ENCODE measurements at regions not wholly inside any gene's neighbourhood (a gene's known extent, or its start where the extent isn't known, plus 50 kb on each side); places are given as distances from the start of the nearest gene placed in this dataset.
"Not testable (repeated sequence)": the region's sequence is repeated elsewhere in the genome, so short reads cannot be mapped to it uniquely, and the experiment has no call there.

- no peak for DNase-seq (ENCODE audit: low read depth in 3 of 3)
Measured at GRCh38 chr2:15823459-15824396, 116.6 kb upstream of the MYCN start.

DNA sequence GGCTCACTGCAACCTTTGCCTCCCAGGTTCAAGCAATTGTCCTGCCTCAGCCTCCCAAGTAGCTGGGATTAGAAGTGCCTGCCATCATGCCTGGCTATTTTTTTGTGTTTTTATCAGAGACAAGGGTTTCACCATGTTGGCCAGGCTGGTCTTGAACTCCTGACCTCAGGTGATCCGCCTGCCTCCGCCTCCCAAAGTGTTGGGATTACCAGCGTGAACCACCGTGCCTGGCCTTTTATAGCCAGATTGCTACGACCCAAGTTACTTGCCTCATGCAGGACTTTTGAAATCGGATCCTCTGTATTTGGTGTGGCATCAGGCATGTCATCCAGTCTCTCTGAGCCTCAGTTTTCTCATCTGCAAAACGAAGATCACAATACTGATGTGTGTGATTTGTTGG lies 115.9 kb upstream of the MYCN start:
- DNase-seq (ENCODE audit: low read depth in 3 of 3) = not testable (repeated sequence)

DNA sequence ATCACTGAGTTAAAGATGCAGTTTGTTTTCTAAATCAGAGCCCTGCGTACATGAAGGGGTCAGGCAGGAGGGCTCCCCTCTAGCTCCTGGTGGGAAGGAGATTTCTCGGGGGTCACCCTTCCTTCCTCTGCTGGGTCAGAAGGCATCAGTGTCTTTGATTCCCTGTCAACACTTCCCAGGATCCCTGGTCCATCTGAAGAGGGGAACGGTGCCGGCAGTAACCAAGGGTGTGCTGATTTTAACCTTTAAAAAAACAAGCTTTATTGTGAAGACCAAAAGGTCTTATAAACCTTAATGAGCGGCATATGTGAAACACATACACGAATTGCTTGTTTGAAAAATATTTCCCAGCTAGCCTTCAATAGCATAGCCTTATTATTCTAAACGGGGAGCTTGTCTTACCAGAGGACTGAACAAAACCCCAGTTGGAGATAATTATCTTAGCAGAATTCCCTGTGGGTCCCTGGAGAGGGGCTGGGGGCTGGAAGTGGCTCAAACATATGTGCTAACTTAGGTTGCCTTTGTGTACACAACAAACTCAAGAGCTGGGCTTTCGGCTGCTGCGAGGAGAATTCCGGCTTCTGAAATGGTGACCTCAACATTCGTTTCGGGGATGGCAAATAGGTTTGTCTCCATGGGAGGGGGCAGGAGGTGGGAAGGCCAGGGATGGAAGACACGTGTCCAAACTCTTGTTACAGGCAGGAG lies 114.9 kb upstream of the MYCN start:
- no peak for DNase-seq (ENCODE audit: low read depth in 3 of 3)

DNA sequence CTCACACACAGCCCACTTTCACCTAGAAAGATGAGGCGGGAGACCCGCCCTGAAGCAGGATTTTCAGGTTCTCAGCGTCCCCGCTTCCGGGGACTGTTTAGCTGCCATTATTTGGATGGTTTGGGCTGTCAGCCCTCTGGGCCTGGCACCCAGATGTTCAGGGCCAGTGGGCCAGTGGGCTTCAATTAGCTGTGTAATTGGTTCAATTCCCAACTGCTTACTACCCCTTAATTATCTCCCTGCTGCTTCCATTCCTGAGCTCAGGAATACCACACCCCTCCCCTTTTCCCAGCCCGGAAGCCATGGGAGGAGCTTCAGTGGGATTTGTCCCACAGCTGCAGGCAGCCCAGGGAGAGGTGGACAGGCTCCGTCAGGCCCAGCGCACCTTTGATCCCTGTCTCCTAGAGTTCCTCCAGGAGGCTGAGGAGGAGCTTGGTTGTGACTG lies 114.1 kb upstream of the MYCN start:
- DNase-seq (ENCODE audit: low read depth in 3 of 3) = no peak

- DNase-seq (ENCODE audit: low read depth in 3 of 3) = no peak
Measured at GRCh38 chr2:15827001-15827400, 113.3 kb upstream of the MYCN start.

- no peak for DNase-seq (ENCODE audit: low read depth in 3 of 3)
Measured at GRCh38 chr2:15828576-15828975, 111.8 kb upstream of the MYCN start.

- DNase-seq (ENCODE audit: low read depth in 3 of 3) = no peak
Measured at GRCh38 chr2:15829091-15829801, 111.1 kb upstream of the MYCN start.

- no peak for DNase-seq (ENCODE audit: low read depth in 3 of 3)
Measured at GRCh38 chr2:15829985-15830384, 110.4 kb upstream of the MYCN start.

- DNase-seq (ENCODE audit: low read depth in 3 of 3) = no peak
Measured at GRCh38 chr2:15830937-15831549, 109.3 kb upstream of the MYCN start.

DNA sequence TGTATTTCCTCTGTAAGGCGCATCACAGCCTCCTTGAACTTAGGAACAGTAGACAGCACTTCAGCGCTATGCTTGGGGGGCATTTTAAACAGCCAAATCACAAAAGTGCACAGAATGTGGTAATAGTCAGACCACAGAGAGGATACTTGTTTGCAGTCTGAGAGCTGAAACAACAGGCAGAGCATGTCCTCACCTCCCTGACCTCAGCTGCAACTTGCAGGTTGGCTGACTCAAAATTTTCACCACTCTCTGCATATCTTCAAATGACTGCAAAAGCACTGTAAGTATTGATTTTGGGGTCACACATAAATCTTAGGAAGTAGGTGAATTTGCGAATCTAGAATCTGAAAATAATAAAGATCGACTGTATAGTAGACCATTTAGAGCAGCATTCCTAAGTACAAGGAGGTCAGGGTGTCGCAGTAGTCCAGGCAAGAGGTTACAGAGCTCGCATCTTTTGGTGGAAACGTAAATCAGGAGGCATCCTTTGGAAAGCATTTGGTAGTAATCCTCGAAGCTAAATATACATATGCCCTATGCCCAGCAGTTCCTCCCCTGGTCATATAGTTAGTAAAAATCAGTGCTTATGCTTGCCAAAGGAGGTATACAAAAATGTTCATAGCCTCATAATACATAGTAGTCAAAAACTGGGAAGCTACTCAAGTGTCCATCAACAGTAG lies 108.2 kb upstream of the MYCN start:
- DNase-seq (ENCODE audit: low read depth in 3 of 3) = no peak

- no peak for DNase-seq (ENCODE audit: low read depth in 3 of 3)
Measured at GRCh38 chr2:15832849-15833680, 107.3 kb upstream of the MYCN start.

GRCh38 chr2:15833731-15834130 lies 106.6 kb upstream of the MYCN start:
- no peak for DNase-seq (ENCODE audit: low read depth in 3 of 3)

- DNase-seq (ENCODE audit: low read depth in 3 of 3) = no peak
Measured at GRCh38 chr2:15834381-15835031, 105.8 kb upstream of the MYCN start.

DNA sequence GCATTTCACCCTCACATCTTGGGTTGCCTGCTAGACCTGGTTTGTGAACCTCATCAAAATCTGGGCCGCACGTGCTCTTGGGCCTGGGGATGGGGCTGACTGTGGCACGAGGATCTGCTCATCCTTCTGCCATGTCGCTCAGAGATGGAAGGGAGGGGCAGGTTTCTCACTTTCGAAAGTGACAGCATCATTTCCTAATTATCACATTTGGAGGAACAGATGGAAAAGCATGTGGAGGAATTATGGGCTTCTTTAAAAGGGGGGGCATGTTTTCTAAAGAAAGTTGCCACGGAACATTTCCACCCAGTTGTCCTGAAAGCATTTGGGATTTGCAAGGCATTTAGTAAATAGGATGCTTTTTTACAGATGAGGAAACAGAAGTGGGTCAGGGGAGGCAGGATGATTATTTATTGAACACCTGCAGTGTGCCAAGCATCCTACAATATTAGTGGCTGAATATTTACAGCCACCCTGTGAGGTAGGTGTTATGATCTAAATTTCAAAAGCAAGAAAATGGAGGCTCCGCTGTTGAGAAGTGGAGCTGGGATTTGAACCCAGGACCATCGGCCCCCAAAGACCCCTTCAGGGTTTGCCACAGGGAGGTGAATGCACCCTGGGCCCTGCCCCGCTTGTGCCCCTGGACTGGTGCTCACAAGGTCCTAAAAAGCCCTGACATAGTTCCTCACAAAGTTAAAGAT lies 104.2 kb upstream of the MYCN start:
- DNase-seq (ENCODE audit: low read depth in 3 of 3) = no peak

DNA sequence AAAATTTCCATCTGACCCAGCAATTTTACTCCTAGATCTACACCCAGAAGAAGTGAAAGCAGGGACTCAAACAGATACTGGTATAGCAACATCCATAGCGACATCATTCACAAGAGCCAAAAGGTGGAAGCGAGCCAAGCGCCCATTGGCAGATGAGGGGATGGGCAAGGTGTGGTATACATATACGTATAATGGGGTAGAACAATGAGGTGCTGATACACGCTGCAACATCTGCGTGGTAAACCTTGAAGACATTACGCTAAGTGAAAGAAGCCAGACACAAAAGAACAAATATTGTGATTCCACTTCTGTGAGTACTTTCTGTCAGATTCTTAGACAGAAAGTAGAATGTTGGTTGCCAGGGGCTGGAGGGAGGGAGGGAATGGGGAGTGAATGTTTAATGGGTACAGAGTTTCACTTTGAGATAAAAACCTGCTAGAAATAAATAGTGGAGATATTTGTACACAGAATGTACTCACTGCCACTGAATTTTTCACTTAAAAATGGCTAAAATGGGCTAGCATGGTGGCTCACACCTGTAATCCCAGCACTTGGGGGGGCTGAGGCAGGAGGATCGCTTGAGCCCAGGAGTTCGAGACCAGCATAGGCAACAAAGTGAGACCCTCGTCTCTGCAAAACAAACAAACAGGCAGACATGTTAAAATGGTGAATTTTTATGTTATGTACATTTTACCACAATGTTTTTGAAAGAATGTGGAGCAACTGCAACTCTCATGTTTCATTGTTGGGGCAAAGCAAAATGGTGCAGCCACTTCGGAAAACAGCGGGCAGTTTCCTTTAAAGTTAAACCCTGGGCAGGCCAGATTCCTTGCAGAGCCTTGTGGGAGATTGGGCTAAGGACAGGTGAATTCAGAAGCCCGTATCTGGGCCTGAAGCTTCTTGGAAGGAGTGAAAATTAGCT lies 103.4 kb upstream of the MYCN start:
- no peak for DNase-seq (ENCODE audit: low read depth in 3 of 3)

DNA sequence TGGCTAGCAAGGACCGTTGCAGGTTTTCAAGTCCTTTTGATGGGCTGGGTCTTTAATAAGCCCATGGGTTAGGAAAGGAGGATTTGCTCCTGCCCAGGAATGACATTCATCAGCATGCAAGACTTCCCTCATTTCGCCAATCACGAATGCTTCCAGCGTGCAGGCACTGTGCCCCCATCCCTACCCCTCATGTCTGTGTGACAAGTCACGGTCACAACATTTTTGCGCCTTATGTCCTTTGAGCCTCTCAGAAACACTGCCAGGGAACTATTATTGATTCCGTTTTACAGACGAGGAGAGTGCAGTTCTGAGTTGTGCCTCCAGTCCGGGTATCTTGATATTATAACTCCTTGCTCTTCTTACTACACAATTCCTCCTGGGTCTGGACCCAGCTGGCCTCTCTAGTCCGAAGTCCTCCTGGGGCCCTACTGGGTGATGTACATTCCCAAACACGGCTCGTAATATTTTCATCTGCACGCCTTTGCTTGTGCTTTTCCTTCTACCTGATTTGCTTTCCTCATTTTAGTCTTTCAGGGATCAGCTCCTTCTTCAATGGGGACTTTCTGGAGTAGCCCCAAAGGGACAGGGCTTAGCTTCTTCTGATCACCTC lies 101.8 kb upstream of the MYCN start:
- DNase-seq (ENCODE audit: low read depth in 3 of 3) = no peak

- DNase-seq (ENCODE audit: low read depth in 3 of 3) = no peak
Measured at GRCh38 chr2:15839426-15840124, 100.8 kb upstream of the MYCN start.

Data from stimulated activated CD4-positive, alpha-beta T cell treated with anti-CD3 and anti-CD28 coated beads, TNF-alpha, amount 100 ng/mL, for 24 hours (primary cell).